IMR-90 (cell line): ENCODE measurements at regions not wholly inside any gene's neighbourhood (a gene's known extent, or its start where the extent isn't known, plus 50 kb on each side); places are given as distances from the start of the nearest gene placed in this dataset.

Source experiments
- ATAC-seq: fragments of 200-7000 bp; cut with Tn5 transposase; 2 replicates; pipeline ENCODE4 v1.9.1; 2020; ENCODE audit warnings: low read depth, mild to moderate bottlenecking, moderate library complexity
- BruUV-seq: library from RNA; stranded (reverse); fragments of 400-500 nt; replicated peaks from 2 replicates; lab custom pipeline; 2021; lab: Mats Ljungman, UMichigan
- CTCF ChIA-PET: fragments of 300-600 bp; formaldehyde crosslinking; extraction: SDS; loops from one replicate; lab custom pipeline; 2021; ENCODE audit warnings: antibody characterized with exemption; lab: Yijun Ruan, JAX
- POLR2A ChIA-PET: fragments of 300-600 bp; sonication (Branson Sonifier 250); formaldehyde crosslinking; loops from one replicate; lab custom pipeline; 2022; ENCODE audit warnings: antibody characterized with exemption; ENCODE audit not compliant: unreplicated experiment; lab: Charles Lee
- DNase-seq: peaks from one replicate; pipeline ENCODE4 v3.0.0; 2013
- H2AFZ ChIP-seq: replicated peaks from 2 replicates; pipeline ENCODE3; 2013; ENCODE audit warnings: low read length, mild to moderate bottlenecking; ENCODE audit not compliant: poor library complexity
- H2AK5ac ChIP-seq: 2 replicates; pipeline ENCODE4 v1.6.1; 2013; ENCODE audit warnings: low read depth, low read length, inconsistent platforms
- H2AK9ac ChIP-seq: replicated peaks from 2 replicates; pipeline ENCODE3; 2013; ENCODE audit warnings: mild to moderate bottlenecking, low read depth, low read length, moderate library complexity; ENCODE audit not compliant: poor library complexity
- H2BK120ac ChIP-seq: 2 replicates; pipeline ENCODE4 v1.6.1; 2013; ENCODE audit warnings: low read depth, low read length, inconsistent platforms
- H2BK15ac ChIP-seq: 3 replicates; pipeline ENCODE4 v1.6.1; 2013; ENCODE audit warnings: low read depth, low read length, inconsistent platforms
- H2BK20ac ChIP-seq: 2 replicates; pipeline ENCODE4 v1.6.1; 2013; ENCODE audit warnings: low read depth, mild to moderate bottlenecking, inconsistent platforms, low read length, moderate library complexity
- H2BK5ac ChIP-seq: 2 replicates; pipeline ENCODE4 v1.6.1; 2013; ENCODE audit warnings: mild to moderate bottlenecking, low read depth, low read length, inconsistent platforms; ENCODE audit not compliant: poor library complexity, severe bottlenecking
- H3K14ac ChIP-seq: replicated peaks from 2 replicates; pipeline ENCODE4 v1.6.1; 2013; ENCODE audit warnings: low read depth, low read length, inconsistent platforms
- H3K18ac ChIP-seq: 2 replicates; pipeline ENCODE4 v1.6.1; 2013; ENCODE audit warnings: low read depth, low read length, control low read depth
- H3K23ac ChIP-seq: 2 replicates; pipeline ENCODE4 v1.6.1; 2013; ENCODE audit warnings: low read depth, low read length, inconsistent platforms
- H3K27ac ChIP-seq: 2 replicates; pipeline ENCODE4 v1.5.1; 2013; ENCODE audit warnings: mild to moderate bottlenecking, control low read depth, low read length; ENCODE audit not compliant: insufficient read depth
- H3K27me3 ChIP-seq: 2 replicates; pipeline ENCODE4 v1.6.1; 2013; ENCODE audit warnings: low read length; ENCODE audit not compliant: control insufficient read depth, insufficient read depth
- H3K36me3 ChIP-seq: 2 replicates; pipeline ENCODE4 v1.6.1; 2013; ENCODE audit warnings: low read length, mixed read lengths; ENCODE audit not compliant: control insufficient read depth, insufficient read depth
- H3K4ac ChIP-seq: 2 replicates; pipeline ENCODE4 v1.6.1; 2013; ENCODE audit warnings: low read depth, low read length, inconsistent platforms
- H3K4me1 ChIP-seq: 2 replicates; pipeline ENCODE4 v1.6.1; 2013; ENCODE audit warnings: low read length, mixed read lengths; ENCODE audit not compliant: control insufficient read depth, insufficient read depth
- H3K4me2 ChIP-seq: 2 replicates; pipeline ENCODE4 v1.6.1; 2013; ENCODE audit warnings: low read depth, mild to moderate bottlenecking, control low read depth, low read length, moderate library complexity
- H3K4me3 ChIP-seq: 2 replicates; pipeline ENCODE4 v1.5.1; 2013; ENCODE audit warnings: low read depth, mild to moderate bottlenecking, control low read depth, low read length, moderate library complexity; ENCODE audit not compliant: insufficient read depth
- H3K56ac ChIP-seq: 2 replicates; pipeline ENCODE4 v1.6.1; 2013; ENCODE audit warnings: low read length, inconsistent platforms; ENCODE audit not compliant: insufficient read depth; ENCODE audit errors: extremely low read depth
- H3K79me1 ChIP-seq, 2 experiments: 2 replicates each; pipeline ENCODE4 v1.6.1; 2013; ENCODE audit warnings: low read length in 2 of 2, inconsistent platforms in 1 of 2, low read depth in 1 of 2
- H3K9ac ChIP-seq: 2 replicates; pipeline ENCODE4 v1.6.1; 2013; ENCODE audit warnings: low read depth, low read length, control low read depth
- H3K9me1 ChIP-seq: 2 replicates; pipeline ENCODE4 v1.6.1; 2013; ENCODE audit warnings: low read length, inconsistent platforms; ENCODE audit not compliant: insufficient read depth
- H3K9me3 ChIP-seq: 2 replicates; pipeline ENCODE4 v1.6.1; 2013; ENCODE audit warnings: low read length; ENCODE audit not compliant: control insufficient read depth, insufficient read depth
- H4K20me1 ChIP-seq: 2 replicates; pipeline ENCODE4 v1.6.1; 2013; ENCODE audit warnings: low read length, inconsistent platforms; ENCODE audit not compliant: insufficient read depth
- H4K5ac ChIP-seq: 2 replicates; pipeline ENCODE4 v1.6.1; 2013; ENCODE audit warnings: mild to moderate bottlenecking, low read depth, low read length, control low read depth
- H4K8ac ChIP-seq, 2 experiments: 2 replicates each; pipeline ENCODE4 v1.6.1; 2013; ENCODE audit warnings: low read depth in 2 of 2, low read length in 2 of 2, control low read depth in 1 of 2, inconsistent platforms in 1 of 2
- H4K91ac ChIP-seq: 2 replicates; pipeline ENCODE4 v1.6.1; 2013; ENCODE audit warnings: low read depth, low read length, inconsistent platforms; ENCODE audit not compliant: insufficient read depth
- CEBPB ChIP-seq: IDR thresholded peaks from 2 replicates; pipeline ENCODE4 v1.6.1; 2012; ENCODE audit warnings: low read depth, low read length, improper control_type of control experiment
- CHD1 ChIP-seq: IDR thresholded peaks from 2 replicates; pipeline ENCODE4 v1.6.1; 2012; ENCODE audit warnings: low read depth, low read length, improper control_type of control experiment
- CTCF ChIP-seq: conservative IDR thresholded peaks from 2 replicates; pipeline ENCODE4 v1.5.1; 2012; ENCODE audit warnings: mild to moderate bottlenecking, low read depth, low read length, improper control_type of control experiment
- ELK1 ChIP-seq: fragments of 150-350 bp; IDR thresholded peaks from 2 replicates; pipeline ENCODE4 v1.6.1; 2016; ENCODE audit warnings: low read depth, mild to moderate bottlenecking, low read length, moderate library complexity, borderline replicate concordance
- FOS ChIP-seq: fragments of 150-350 bp; IDR thresholded peaks from 2 replicates; pipeline ENCODE4 v1.6.1; 2016; ENCODE audit warnings: low read depth, low read length
- MAFK ChIP-seq: IDR thresholded peaks from 2 replicates; pipeline ENCODE4 v1.6.1; 2012; ENCODE audit warnings: low read depth, low read length, improper control_type of control experiment
- MAZ ChIP-seq: IDR thresholded peaks from 2 replicates; pipeline ENCODE4 v1.6.1; 2012; ENCODE audit warnings: low read depth, mild to moderate bottlenecking, low read length, improper control_type of control experiment, moderate library complexity, borderline replicate concordance
- MXI1 ChIP-seq: IDR thresholded peaks from 2 replicates; pipeline ENCODE4 v1.6.1; 2012; ENCODE audit warnings: low read depth, mild to moderate bottlenecking, low read length, moderate library complexity, borderline replicate concordance
- POLR2A ChIP-seq: IDR thresholded peaks from 2 replicates; pipeline ENCODE4 v1.6.1; 2012; ENCODE audit warnings: mild to moderate bottlenecking, low read depth, low read length
- RCOR1 ChIP-seq: IDR thresholded peaks from 2 replicates; pipeline ENCODE4 v1.6.1; 2012; ENCODE audit warnings: mild to moderate bottlenecking, low read length, improper control_type of control experiment; ENCODE audit not compliant: insufficient replicate concordance
- WGBS, 2 experiments: methylation state at CpG; one replicate each; pipeline versions ENCODE4 v1.1.5 to v1.1.7; 2013; ENCODE audit warnings: missing lambda C conversion rate in 2 of 2; ENCODE audit not compliant: insufficient read length in 1 of 2; ENCODE audit errors: extremely low coverage in 2 of 2; 5-methylcytosine and 5-hydroxymethylcytosine counted together
- dilution Hi-C: fragments of 300-500 bp; cut with HindIII; formaldehyde crosslinking; loops from one replicate; pipeline ENCODE4 v1.14.3; 2018; ENCODE audit warnings: low sequenced_read_pairs; ENCODE audit not compliant: unreplicated experiment
- in situ Hi-C: fragments of 300-500 bp; cut with MboI; formaldehyde crosslinking; loops from 3 replicates; pipeline ENCODE4 v1.14.3; 2019; ENCODE audit warnings: low sequenced_read_pairs, inconsistent platforms, mixed read lengths
- intact Hi-C: fragments of 100-400 bp; cut with micrococcal nuclease; formaldehyde crosslinking; loops from 2 replicates; pipeline ENCODE4 v1.10.0; 2022

GRCh38 chr1:30242722-30243457 is 480.5 kb downstream of the MATN1 start:
- Histone ChIP-seq H3K4me1 (no peaks in the 10 kb centered on the region), H3K27me3 (no peaks in the 10 kb centered on the region), H4K8ac (no peak overlapping the region), H3K23ac (no peak overlapping the region), H2BK20ac (no peak overlapping the region), H3K4ac (no peak overlapping the region), H3K14ac (no peak overlapping the region), H3K9me3 (no peaks in the 10 kb centered on the region), H3K79me1 (no peaks in the 10 kb centered on the region), H3K4me3 (no peak overlapping the region), H3K4me2 (no peak overlapping the region), H3K18ac (no peak overlapping the region), H3K27ac (no peak overlapping the region), H4K91ac (no peak overlapping the region), H2BK120ac (no peak overlapping the region), H2BK15ac (no peak overlapping the region), H2AFZ (no peak overlapping the region), H2AK5ac (no peak overlapping the region), H4K20me1 (no peaks in the 10 kb centered on the region), H2BK5ac (no peak overlapping the region), H3K9me1 (no peaks in the 10 kb centered on the region), H2AK9ac (no peak overlapping the region), H4K5ac (no peak overlapping the region), H3K56ac (no peak overlapping the region), H3K9ac (no peak overlapping the region), H3K36me3 (no peaks in the 10 kb centered on the region)
- dilution Hi-C loops (no loop called here), in situ Hi-C loops (no loop called here), intact Hi-C loops (no loop called here)
- BruUV-seq, result no TSS peak
- no peak for DNase-seq
- TF ChIP-seq CTCF, result no peak
- TF ChIP-seq POLR2A, result no peak
- TF ChIP-seq FOS, result no peak
- TF ChIP-seq MXI1, result no peak
- TF ChIP-seq RCOR1, result no peak
- no peak for TF ChIP-seq MAZ
- TF ChIP-seq MAFK, result no peak
- TF ChIP-seq CEBPB, result no peak
- TF ChIP-seq CHD1, result no peak
- no peak for TF ChIP-seq ELK1
- POLR2A ChIA-PET, result no interaction called here
- CTCF ChIA-PET, result no interaction called here
- ATAC-seq, result no peak
- WGBS, 2 experiments, result no CpG with 5 or more reads among the region's 5 CpGs
